Nephron progenitor cell (in vitro differentiated cells): ENCODE measurements at regions not wholly inside any gene's neighbourhood (a gene's known extent, or its start where the extent isn't known, plus 50 kb on each side); places are given as distances from the start of the nearest gene placed in this dataset.

Experiments
- DNase-seq: peaks from one replicate; pipeline ENCODE4 v3.0.0; 2021
- H3K27ac Mint-ChIP-seq: 2 replicates; pipeline ENCODE4 v1.8.0; 2021; ENCODE audit warnings: mild to moderate bottlenecking, moderate library complexity, mixed read lengths
- H3K27me3 Mint-ChIP-seq: 2 replicates; pipeline ENCODE4 v1.8.0; 2021; ENCODE audit warnings: mild to moderate bottlenecking, low read depth, mixed read lengths; ENCODE audit not compliant: poor library complexity
- H3K36me3 Mint-ChIP-seq: 2 replicates; pipeline ENCODE4 v1.8.0; 2021; ENCODE audit warnings: low read depth, mixed read lengths
- H3K4me1 Mint-ChIP-seq: 2 replicates; pipeline ENCODE4 v1.8.0; 2021; ENCODE audit warnings: mixed read lengths
- H3K4me3 Mint-ChIP-seq: 2 replicates; pipeline ENCODE4 v1.8.0; 2021; ENCODE audit warnings: mild to moderate bottlenecking, moderate library complexity, mixed read lengths
- H3K9me3 Mint-ChIP-seq: 2 replicates; pipeline ENCODE4 v1.8.0; 2021; ENCODE audit warnings: mild to moderate bottlenecking, moderate library complexity, mixed read lengths
- CTCF ChIP-seq: fragments of 200-600 bp; sonication (generic); IDR thresholded peaks from 2 replicates; pipeline ENCODE4 v1.5.0; 2021; ENCODE audit warnings: antibody characterized with exemption

GRCh38 chr6:105667056-105667455 lies 264.2 kb upstream of the PREP start:
- H3K9me3 Mint-ChIP-seq = peaks cover 65% of the 10 kb centered on the region
- H3K27me3 Mint-ChIP-seq = peaks cover 3% of the 10 kb centered on the region
- H3K4me3 Mint-ChIP-seq = no peak overlapping the region
- H3K27ac Mint-ChIP-seq = no peak overlapping the region
- DNase-seq = no peak
- peaks cover 7% of the 10 kb centered on the region for H3K36me3 Mint-ChIP-seq
- H3K4me1 Mint-ChIP-seq = no peaks in the 10 kb centered on the region
- no peak for TF ChIP-seq CTCF

GRCh38 chr6:105664931-105665330 lies 262.0 kb upstream of the PREP start:
- Mint-ChIP-seq H3K4me1 (no peaks in the 10 kb centered on the region), H3K4me3 (no peak overlapping the region), H3K27me3 (peaks cover 2% of the 10 kb centered on the region), H3K9me3 (peaks cover 50% of the 10 kb centered on the region), H3K36me3 (peaks cover 2% of the 10 kb centered on the region), H3K27ac (no peak overlapping the region)
- TF ChIP-seq CTCF = no peak
- DNase-seq = no peak

GRCh38 chr6:105651969-105652368 lies 249.1 kb upstream of the PREP start:
- H3K4me1 Mint-ChIP-seq = peaks cover 27% of the 10 kb centered on the region
- TF ChIP-seq CTCF = no peak
- no peak for DNase-seq

GRCh38 chr6:105650347-105650746 lies 247.5 kb upstream of the PREP start:
- Mint-ChIP-seq H3K9me3 (peaks cover 11% of the 10 kb centered on the region), H3K27ac (no peak overlapping the region), H3K4me3 (no peak overlapping the region), H3K27me3 (peaks cover 7% of the 10 kb centered on the region), H3K36me3 (no peaks in the 10 kb centered on the region), H3K4me1 (peaks cover 39% of the 10 kb centered on the region)
- DNase-seq = no peak
- no peak for TF ChIP-seq CTCF

More at GRCh38 chr6:105651969-105652368, 249.1 kb upstream of the PREP start:
- Mint-ChIP-seq H3K36me3 (no peaks in the 10 kb centered on the region), H3K27ac (no peak overlapping the region), H3K9me3 (peaks cover 5% of the 10 kb centered on the region), H3K27me3 (peaks cover 7% of the 10 kb centered on the region), H3K4me3 (no peak overlapping the region)

- Mint-ChIP-seq H3K27ac (peak overlapping the region; percentile 14), H3K4me1 (peaks cover 46% of the 10 kb centered on the region)
These were observed 246.3 kb upstream of the PREP start for GRCh38 chr6:105649192-105649591.

More at GRCh38 chr6:105649192-105649591, 246.3 kb upstream of the PREP start:
- Mint-ChIP-seq H3K4me3 (no peak overlapping the region), H3K36me3 (no peaks in the 10 kb centered on the region), H3K9me3 (peaks cover 13% of the 10 kb centered on the region), H3K27me3 (peaks cover 3% of the 10 kb centered on the region)
- TF ChIP-seq CTCF = no peak
- DNase-seq = no peak
